K562 (cell line): ENCODE measurements at regions not wholly inside any gene's neighbourhood (a gene's known extent, or its start where the extent isn't known, plus 50 kb on each side); places are given as distances from the start of the nearest gene placed in this dataset.

Experiments used
- MBD1 ChIP-seq: fragments of 250-450 bp; sonication (Bioruptor Pico); IDR thresholded peaks from 2 replicates; pipeline ENCODE4 v1.8.0; 2022; ENCODE audit warnings: inconsistent platforms
- MXI1 ChIP-seq: IDR thresholded peaks from 2 replicates; pipeline ENCODE4 v1.6.1; 2011; ENCODE audit warnings: low read depth, mild to moderate bottlenecking, improper control_type of control experiment, low read length
- RAD21 ChIP-seq, 2 experiments: fragments of 250-450 bp in 1 of 2; fragments of 450-650 bp in 1 of 2; sonication (Bioruptor Pico) in 1 of 2; formaldehyde crosslinking in 1 of 2; IDR thresholded peaks in 1 of 2; conservative IDR thresholded peaks in 1 of 2; 2 replicates each; pipeline versions ENCODE4 v1.4.0 to v1.8.0; 2020 to 2022; ENCODE audit warnings: mild to moderate bottlenecking in 2 of 2, moderate library complexity in 1 of 2
- RBFOX2 ChIP-seq: fragments of 200-400 bp; formaldehyde crosslinking; IDR thresholded peaks from 2 replicates; pipeline ENCODE4 v1.6.1; 2017; ENCODE audit warnings: low read depth, mild to moderate bottlenecking, low read length, moderate library complexity
- TAF15 ChIP-seq: fragments of 200-400 bp; formaldehyde crosslinking; IDR thresholded peaks from 2 replicates; pipeline ENCODE4 v1.6.1; 2017; ENCODE audit warnings: mild to moderate bottlenecking, low read depth, low read length, moderate library complexity
- ZNF217 ChIP-seq: sonication (generic); formaldehyde crosslinking; IDR thresholded peaks from 2 replicates; pipeline ENCODE4 v1.8.0; 2022; ENCODE audit warnings: mild to moderate bottlenecking, missing genetic modification reagents
- ZNF592 ChIP-seq: fragments of 450-650 bp; IDR thresholded peaks from 2 replicates; pipeline ENCODE4 v1.6.1; 2017; ENCODE audit warnings: antibody characterized with exemption, mild to moderate bottlenecking

GRCh38 chr3:75294124-75294523, 370.0 kb upstream of the FRG2C start (continued):
- TF ChIP-seq RBFOX2 (no peak), MXI1 (no peak), ZNF592 (no peak), RAD21 (CRISPR knock-in tag; conservative IDR thresholded peaks at IDR 0.05 in 1 of 2, IDR thresholded peaks at IDR 0.05 in 1 of 2) (peak; percentile 44 to 65), TAF15 (no peak), MBD1 (no peak), ZNF217 (no peak)
- TF ChIP-seq, all 486 proteins: peak for 4
